Natural killer cell (primary cell): ENCODE measurements at regions not wholly inside any gene's neighbourhood (a gene's known extent, or its start where the extent isn't known, plus 50 kb on each side); places are given as distances from the start of the nearest gene placed in this dataset.

Experiments used
- ATAC-seq, 3 donors: fragments of 150-1000 bp in 2 of 3; fragments of 200-7000 bp in 1 of 3; cut with Tn5 transposase; 1 replicate in 1 of 3; 2 replicates in 2 of 3; pipeline ENCODE4 v1.10.0; 2021; ENCODE audit warnings: mild to moderate bottlenecking in 2 of 3, moderate library complexity in 2 of 3
- DNase-seq, 2 donors: peaks; one replicate each; pipeline versions ENCODE4 v3.0.0 to v3.0.0-alpha.2; 2013 to 2021; ENCODE audit warnings: mixed read lengths in 1 of 2
- H3K27ac ChIP-seq: one replicate; pipeline ENCODE4 v1.5.1; 2013; ENCODE audit warnings: mild to moderate bottlenecking, low read length
- H3K27me3 ChIP-seq: one replicate; pipeline ENCODE4 v1.6.1; 2013; ENCODE audit warnings: low read length; ENCODE audit not compliant: control insufficient read depth, insufficient read depth
- H3K36me3 ChIP-seq: one replicate; pipeline ENCODE4 v1.6.1; 2013; ENCODE audit warnings: low read length; ENCODE audit not compliant: control insufficient read depth, insufficient read depth
- H3K4me1 ChIP-seq: one replicate; pipeline ENCODE4 v1.6.1; 2013; ENCODE audit warnings: low read length; ENCODE audit not compliant: control insufficient read depth, insufficient read depth
- H3K4me3 ChIP-seq: one replicate; pipeline ENCODE4 v1.5.1; 2013; ENCODE audit warnings: low read length
- H3K9me3 ChIP-seq: one replicate; pipeline ENCODE4 v1.6.1; 2013; ENCODE audit warnings: low read length; ENCODE audit not compliant: control insufficient read depth, insufficient read depth
- H3K27ac Mint-ChIP-seq, 2 donors: one replicate each; pipeline ENCODE4 v1.8.0; 2022; ENCODE audit warnings: mild to moderate bottlenecking in 2 of 2, mixed read lengths in 2 of 2, moderate library complexity in 1 of 2
- H3K27me3 Mint-ChIP-seq, 2 donors: one replicate each; pipeline ENCODE4 v1.8.0; 2022; ENCODE audit warnings: low read depth in 2 of 2, mixed read lengths in 2 of 2
- H3K36me3 Mint-ChIP-seq: one replicate; pipeline ENCODE4 v1.8.0; 2022; ENCODE audit warnings: mixed read lengths
- H3K4me1 Mint-ChIP-seq, 2 donors: one replicate each; pipeline ENCODE4 v1.8.0; 2022; ENCODE audit warnings: mixed read lengths in 2 of 2
- H3K4me3 Mint-ChIP-seq: one replicate; pipeline ENCODE4 v1.8.0; 2022; ENCODE audit warnings: mild to moderate bottlenecking, moderate library complexity, mixed read lengths
- H3K9me3 Mint-ChIP-seq, 2 donors: one replicate each; pipeline ENCODE4 v1.8.0; 2022; ENCODE audit warnings: mixed read lengths in 2 of 2
- WGBS: methylation state at CpG from one replicate; pipeline ENCODE4 v1.1.7; 2013; ENCODE audit warnings: missing lambda C conversion rate; ENCODE audit not compliant: insufficient coverage; 5-methylcytosine and 5-hydroxymethylcytosine counted together
- intact Hi-C: fragments of 100-400 bp; cut with micrococcal nuclease; formaldehyde crosslinking; loops from one replicate; pipeline ENCODE4 v1.14.2; 2022
- TF ChIP-seq, protein P1 (sequence below): fragments of 200-600 bp; IDR thresholded peaks from one replicate; pipeline ENCODE4 v1.8.0; 2022; ENCODE audit warnings: antibody characterized with exemption

DNA sequence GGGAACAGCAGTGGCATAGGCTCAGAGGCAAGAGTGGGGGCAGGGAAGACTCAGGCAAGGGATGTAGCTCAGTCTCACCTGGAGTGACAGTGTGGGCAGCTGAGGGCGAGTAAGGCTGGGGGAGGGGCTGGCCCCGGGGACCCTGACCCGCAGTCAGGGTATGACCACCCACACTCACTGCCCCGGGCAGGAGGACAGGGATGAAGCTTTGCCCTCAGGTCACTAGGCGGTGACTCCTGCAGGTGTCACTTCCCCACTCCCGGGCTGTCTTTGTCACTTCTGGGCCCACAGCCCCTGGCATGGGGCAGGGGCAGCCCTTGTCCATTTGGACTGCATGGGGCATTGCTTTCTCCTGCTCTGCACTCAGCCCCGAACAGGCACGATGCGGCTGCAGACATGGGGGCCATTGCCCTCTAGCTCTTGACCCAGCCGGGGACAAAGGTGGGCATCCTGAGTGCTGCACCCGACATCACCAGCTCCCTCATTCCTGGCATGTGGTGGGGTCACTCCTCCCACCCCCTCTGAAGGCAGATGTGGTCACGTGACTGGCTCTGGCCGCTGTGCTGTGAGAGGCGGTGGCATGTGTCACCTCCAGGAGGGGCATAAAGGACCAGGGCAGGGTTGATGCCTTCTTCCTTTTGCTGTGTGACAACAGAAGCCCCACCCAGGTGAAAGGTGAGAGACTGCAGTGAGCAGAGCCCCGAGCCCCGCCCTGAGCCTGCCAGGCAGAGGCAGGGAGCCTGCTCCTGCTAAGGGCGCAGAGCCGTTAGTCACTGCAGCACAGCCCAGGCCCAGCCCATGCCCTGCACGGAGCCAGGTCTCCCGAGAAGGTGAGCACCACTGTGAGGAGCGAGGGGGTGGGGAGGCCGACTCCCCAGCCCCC is 66.0 kb downstream of the MATN1 start:
- WGBS, result 73% methylated on average over 22 of the region's 22 CpGs

DNA sequence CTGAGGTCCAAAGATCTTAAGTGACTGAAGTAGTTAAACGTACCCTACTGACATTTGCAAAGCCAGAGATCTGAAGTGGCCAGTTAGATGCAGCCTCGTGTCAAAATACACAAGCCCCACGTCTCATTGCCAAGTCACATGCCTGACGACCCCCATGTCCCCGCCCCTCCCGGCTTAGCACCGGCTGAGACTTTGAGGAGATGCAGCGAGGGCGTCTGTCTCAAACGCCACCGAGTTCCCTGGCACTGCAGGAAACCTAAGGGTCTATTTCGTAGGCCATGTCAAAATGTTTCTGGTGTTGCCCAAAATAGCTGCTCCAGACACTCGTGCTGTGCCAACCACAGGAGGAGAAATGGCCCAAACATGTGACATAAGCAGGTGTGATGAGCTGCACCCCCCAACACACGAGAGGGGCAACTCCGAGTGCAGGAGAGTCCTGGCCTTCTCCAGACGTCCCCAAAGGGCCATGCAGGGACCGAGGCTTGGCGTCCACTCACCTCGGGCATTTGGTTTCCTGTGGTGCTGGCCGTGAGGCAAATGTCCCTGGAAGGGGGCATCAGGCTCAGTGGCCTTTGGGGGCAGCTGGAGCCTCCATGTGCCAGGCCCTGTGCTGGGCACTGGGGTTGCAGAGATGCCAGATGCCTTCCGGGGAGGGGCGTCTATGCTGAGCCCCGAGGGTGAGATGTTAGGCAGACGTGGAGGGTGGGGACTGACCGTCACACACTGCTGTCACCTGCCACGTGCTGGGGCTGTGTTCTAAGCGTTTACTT is 67.0 kb downstream of the MATN1 start:
- Histone ChIP-seq H3K4me1 (no peaks in the 10 kb centered on the region), H3K9me3 (no peaks in the 10 kb centered on the region), H3K36me3 (no peaks in the 10 kb centered on the region), H3K27me3 (no peaks in the 10 kb centered on the region), H3K27ac (no peak overlapping the region), H3K4me3 (no peak overlapping the region)
- no peaks in the 10 kb centered on the region for H3K9me3 Mint-ChIP-seq
- peak overlapping the region in 1 of 2 donors; percentile 38 for H3K27ac Mint-ChIP-seq
- peaks cover 0 to 11% of the 10 kb centered on the region in 2 donors for H3K27me3 Mint-ChIP-seq
- intact Hi-C loops, result no loop called here
- TF ChIP-seq, protein P1, sequence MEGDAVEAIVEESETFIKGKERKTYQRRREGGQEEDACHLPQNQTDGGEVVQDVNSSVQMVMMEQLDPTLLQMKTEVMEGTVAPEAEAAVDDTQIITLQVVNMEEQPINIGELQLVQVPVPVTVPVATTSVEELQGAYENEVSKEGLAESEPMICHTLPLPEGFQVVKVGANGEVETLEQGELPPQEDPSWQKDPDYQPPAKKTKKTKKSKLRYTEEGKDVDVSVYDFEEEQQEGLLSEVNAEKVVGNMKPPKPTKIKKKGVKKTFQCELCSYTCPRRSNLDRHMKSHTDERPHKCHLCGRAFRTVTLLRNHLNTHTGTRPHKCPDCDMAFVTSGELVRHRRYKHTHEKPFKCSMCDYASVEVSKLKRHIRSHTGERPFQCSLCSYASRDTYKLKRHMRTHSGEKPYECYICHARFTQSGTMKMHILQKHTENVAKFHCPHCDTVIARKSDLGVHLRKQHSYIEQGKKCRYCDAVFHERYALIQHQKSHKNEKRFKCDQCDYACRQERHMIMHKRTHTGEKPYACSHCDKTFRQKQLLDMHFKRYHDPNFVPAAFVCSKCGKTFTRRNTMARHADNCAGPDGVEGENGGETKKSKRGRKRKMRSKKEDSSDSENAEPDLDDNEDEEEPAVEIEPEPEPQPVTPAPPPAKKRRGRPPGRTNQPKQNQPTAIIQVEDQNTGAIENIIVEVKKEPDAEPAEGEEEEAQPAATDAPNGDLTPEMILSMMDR, result no peak
- H3K4me1 Mint-ChIP-seq, result no peaks in the 10 kb centered on the region
- no peaks in the 10 kb centered on the region for H3K36me3 Mint-ChIP-seq
- ATAC-seq (no peak), DNase-seq (no peak)
- no peak overlapping the region for H3K4me3 Mint-ChIP-seq
- WGBS, result 77% methylated on average over 27 of the region's 27 CpGs

More for the DNA sequence above, 66.0 kb downstream of the MATN1 start:
- intact Hi-C loops, result no loop called here
- DNase-seq, result no peak
- H3K9me3 ChIP-seq, result no peaks in the 10 kb centered on the region
- no peaks in the 10 kb centered on the region for H3K4me1 Mint-ChIP-seq
- H3K27me3 ChIP-seq, result no peaks in the 10 kb centered on the region
- no peak overlapping the region for H3K4me3 ChIP-seq
- peaks cover 0 to 9% of the 10 kb centered on the region in 2 donors for H3K27me3 Mint-ChIP-seq
- no peaks in the 10 kb centered on the region for H3K4me1 ChIP-seq
- no peak overlapping the region for H3K27ac Mint-ChIP-seq
- H3K36me3 ChIP-seq, result no peaks in the 10 kb centered on the region
- ATAC-seq, result no peak
- no peak overlapping the region for H3K27ac ChIP-seq
- H3K4me3 Mint-ChIP-seq, result no peak overlapping the region
- H3K36me3 Mint-ChIP-seq, result no peaks in the 10 kb centered on the region
- TF ChIP-seq, protein P1, result no peak
- no peaks in the 10 kb centered on the region for H3K9me3 Mint-ChIP-seq

DNA sequence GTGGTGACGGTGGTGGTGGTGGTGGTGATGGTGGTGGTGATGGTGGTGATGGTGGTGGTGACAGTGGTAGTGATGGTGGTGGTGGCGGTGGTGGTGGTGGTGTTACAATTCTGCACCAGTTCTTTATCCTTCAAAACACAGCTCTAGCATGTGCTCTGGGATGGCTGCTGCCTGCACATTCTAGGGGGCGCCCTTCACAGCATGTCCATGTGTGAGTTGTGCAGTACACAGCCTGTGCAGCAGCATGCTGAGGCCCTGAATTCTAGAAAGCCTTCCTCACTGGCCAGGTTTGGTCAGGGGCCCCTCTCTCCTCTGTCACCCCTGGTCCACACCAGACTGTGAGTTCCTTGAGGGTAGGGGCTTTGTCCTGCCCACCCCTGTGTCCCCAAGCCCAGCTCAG is 67.7 kb downstream of the MATN1 start:
- H3K4me3 ChIP-seq, result no peak overlapping the region
- no peak overlapping the region for H3K4me3 Mint-ChIP-seq
- no peak overlapping the region for H3K27ac ChIP-seq
- DNase-seq (no peak), ATAC-seq (peak in 1 of 3 donors; percentile 34)
- H3K27me3 ChIP-seq, result no peaks in the 10 kb centered on the region
- H3K36me3 Mint-ChIP-seq, result no peaks in the 10 kb centered on the region
- peak overlapping the region in 1 of 2 donors; percentile 38 for H3K27ac Mint-ChIP-seq
- H3K9me3 Mint-ChIP-seq, result no peaks in the 10 kb centered on the region
- 94% methylated on average over 1 of the region's 3 CpGs for WGBS
- H3K9me3 ChIP-seq, result no peaks in the 10 kb centered on the region
- peaks cover 4 to 11% of the 10 kb centered on the region in 2 donors for H3K27me3 Mint-ChIP-seq
- intact Hi-C loops, result no loop called here
- H3K4me1 ChIP-seq, result no peaks in the 10 kb centered on the region
- no peaks in the 10 kb centered on the region for H3K36me3 ChIP-seq
- H3K4me1 Mint-ChIP-seq, result no peaks in the 10 kb centered on the region
- TF ChIP-seq, protein P1, result no peak
